ENCODE measurements at regions not wholly inside any gene's neighbourhood (a gene's known extent, or its start where the extent isn't known, plus 50 kb on each side); places are given as distances from the start of the nearest gene placed in this dataset.

DNA sequence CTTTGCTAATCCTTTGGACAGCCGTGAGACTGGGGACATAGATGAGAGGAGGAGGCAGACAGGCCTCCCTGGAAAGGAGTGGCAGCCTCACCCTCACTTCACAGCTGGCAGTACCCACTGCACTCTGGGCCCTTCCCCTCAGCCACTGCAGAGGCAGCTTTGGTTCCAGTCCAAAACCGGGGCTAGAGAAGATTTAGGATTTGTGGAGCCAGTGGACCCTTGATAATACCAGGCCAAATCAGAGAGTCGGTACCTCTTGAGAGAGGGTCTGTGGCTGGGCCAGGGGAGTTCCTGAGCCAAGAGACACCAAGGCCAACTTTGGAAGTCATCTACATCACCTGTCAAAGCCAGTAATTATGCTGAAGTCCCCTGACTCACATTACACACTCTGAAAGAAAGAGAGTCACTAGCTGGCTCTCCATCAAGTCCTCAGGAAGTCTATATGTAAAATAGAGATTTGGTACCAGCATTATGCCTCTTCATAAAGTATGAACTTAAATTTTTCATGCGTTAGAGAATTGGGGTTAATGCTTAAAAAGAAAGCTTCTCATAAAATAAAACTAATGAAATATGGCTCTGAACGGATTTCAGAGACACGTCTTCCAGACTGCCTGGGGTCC is 244.1 kb upstream of the SEMA6D start:
- Histone ChIP-seq H3K27me3 (replicated peaks in 2 of 5; ENCODE audit: control insufficient read depth in 4 of 5, insufficient read depth in 5 of 5, low read length in 4 of 5) (no peaks in the 10 kb centered on the region), H3K4me3 (ENCODE audit: control insufficient read depth in 1 of 7, extremely low read depth in 1 of 7, insufficient read depth in 4 of 7, low read depth in 2 of 7, low read length in 6 of 7) (no peak overlapping the region), H3K9me3 (ENCODE audit: control extremely low read depth in 1 of 5, control insufficient read depth in 4 of 5, insufficient read depth in 2 of 5, low read depth in 1 of 5, low read length in 4 of 5) (no peaks in the 10 kb centered on the region), H3K4me1 (ENCODE audit: control extremely low read depth in 1 of 4, control insufficient read depth in 4 of 4, insufficient read depth in 4 of 4, low read length in 3 of 4) (no peaks in the 10 kb centered on the region), H3K36me3 (ENCODE audit: control insufficient read depth in 4 of 4, insufficient read depth in 4 of 4, low read length in 3 of 4) (no peaks in the 10 kb centered on the region), H3K27ac (ENCODE audit: insufficient read depth in 1 of 2, low read depth in 1 of 2, low read length in 2 of 2, poor library complexity in 1 of 2, severe bottlenecking in 2 of 2) (no peak overlapping the region)
- CTCF ChIA-PET = interaction anchor here (2.9 kb wide), 1 partner anchor 515 kb away, joined by 17 read pairs; no protein-coding TSS in a partner anchor
- WGBS (ENCODE audit: insufficient coverage) = 91% methylated on average over 5 of the region's 6 CpGs
- DNase-seq = no peak
- POLR2A ChIA-PET = no interaction called here

DNA sequence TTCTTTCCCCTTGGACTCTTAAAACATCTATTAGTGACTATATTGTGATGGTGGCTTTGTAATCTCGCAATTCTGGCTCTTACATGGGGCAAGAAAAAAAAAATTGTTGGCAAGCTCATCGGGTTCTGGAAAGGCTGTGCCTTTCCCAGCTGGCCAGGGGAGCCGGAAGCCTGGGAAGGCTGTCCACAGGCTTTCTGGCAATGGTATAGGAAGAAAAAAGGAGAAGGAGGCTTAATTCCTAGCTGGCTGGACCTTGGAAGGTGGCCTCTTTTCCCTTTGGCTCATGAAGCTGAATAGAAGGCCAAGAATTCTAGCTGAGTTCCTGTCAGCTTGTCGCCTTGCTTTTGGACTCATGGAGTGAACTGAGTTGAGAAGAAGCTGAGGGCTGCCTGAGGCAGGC is 243.5 kb upstream of the SEMA6D start:
- peaks cover 0 to 1% (median 0%) of the 10 kb centered on the region in 5 experiments for H3K9me3 ChIP-seq (ENCODE audit: control extremely low read depth in 1 of 5, control insufficient read depth in 4 of 5, insufficient read depth in 2 of 5, low read depth in 1 of 5, low read length in 4 of 5)
- no peak for DNase-seq
- H3K4me3 ChIP-seq (ENCODE audit: control insufficient read depth in 1 of 7, extremely low read depth in 1 of 7, insufficient read depth in 4 of 7, low read depth in 2 of 7, low read length in 6 of 7) = no peak overlapping the region
- H3K27me3 ChIP-seq (replicated peaks in 2 of 5; ENCODE audit: control insufficient read depth in 4 of 5, insufficient read depth in 5 of 5, low read length in 4 of 5) = no peaks in the 10 kb centered on the region
- no peak overlapping the region for H3K27ac ChIP-seq (ENCODE audit: insufficient read depth in 1 of 2, low read depth in 1 of 2, low read length in 2 of 2, poor library complexity in 1 of 2, severe bottlenecking in 2 of 2)
- H3K36me3 ChIP-seq (ENCODE audit: control insufficient read depth in 4 of 4, insufficient read depth in 4 of 4, low read length in 3 of 4) = no peaks in the 10 kb centered on the region
- POLR2A ChIA-PET = no interaction called here
- WGBS (ENCODE audit: insufficient coverage) = 100% methylated on average over 4 of the region's 4 CpGs
- no peaks in the 10 kb centered on the region for H3K4me1 ChIP-seq (ENCODE audit: control extremely low read depth in 1 of 4, control insufficient read depth in 4 of 4, insufficient read depth in 4 of 4, low read length in 3 of 4)
- CTCF ChIA-PET = interaction anchor here (2.9 kb wide), 1 partner anchor 514 kb away, joined by 17 read pairs; no protein-coding TSS in a partner anchor

DNA sequence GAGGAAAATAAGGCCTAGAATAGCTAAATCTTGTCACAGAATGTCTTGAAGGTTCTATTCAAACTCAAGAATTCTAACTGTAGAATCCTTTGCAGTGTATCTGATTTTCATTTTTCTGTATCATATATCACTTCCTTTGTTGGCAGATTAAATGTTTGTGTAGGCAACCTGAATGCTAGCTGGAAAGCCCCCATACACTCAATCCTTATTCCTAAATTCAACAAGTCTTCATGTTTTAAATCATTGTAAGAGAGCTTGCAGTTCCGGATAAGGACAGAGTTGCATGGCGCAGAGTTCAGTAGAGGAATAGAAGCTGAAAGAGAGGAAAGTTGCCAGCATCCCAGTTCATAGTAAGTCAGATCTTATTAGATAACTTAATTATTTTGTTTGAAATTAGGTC is 242.0 kb upstream of the SEMA6D start:
- no peak overlapping the region for H3K4me3 ChIP-seq (ENCODE audit: control insufficient read depth in 1 of 7, extremely low read depth in 1 of 7, insufficient read depth in 4 of 7, low read depth in 2 of 7, low read length in 6 of 7)

DNA sequence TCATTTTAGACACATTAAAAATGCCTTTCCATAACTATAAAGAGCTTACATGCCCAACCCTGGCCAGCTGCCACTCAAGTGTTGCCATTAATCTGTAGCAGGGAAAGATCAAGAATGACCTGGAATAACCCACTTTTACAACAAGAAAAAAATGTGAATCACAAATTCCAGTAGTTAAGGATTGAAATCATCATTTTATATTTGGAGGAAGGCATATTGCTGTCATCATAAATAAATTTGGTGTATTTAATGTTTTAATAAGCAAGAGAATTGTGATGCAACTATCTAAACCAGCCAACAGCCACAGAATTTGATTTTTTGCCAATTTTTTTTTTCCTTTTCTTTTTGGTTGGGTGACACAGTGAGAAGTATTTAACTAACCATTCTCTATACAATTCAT is 240.0 kb upstream of the SEMA6D start:
- POLR2A ChIA-PET = no interaction called here
- no peaks in the 10 kb centered on the region for H3K4me1 ChIP-seq (ENCODE audit: control extremely low read depth in 1 of 4, control insufficient read depth in 4 of 4, insufficient read depth in 4 of 4, low read length in 3 of 4)
- H3K27ac ChIP-seq (ENCODE audit: insufficient read depth in 1 of 2, low read depth in 1 of 2, low read length in 2 of 2, poor library complexity in 1 of 2, severe bottlenecking in 2 of 2) = no peak overlapping the region
- CTCF ChIA-PET = no interaction called here
- H3K4me3 ChIP-seq (ENCODE audit: control insufficient read depth in 1 of 7, extremely low read depth in 1 of 7, insufficient read depth in 4 of 7, low read depth in 2 of 7, low read length in 6 of 7) = no peak overlapping the region
- H3K36me3 ChIP-seq (ENCODE audit: control insufficient read depth in 4 of 4, insufficient read depth in 4 of 4, low read length in 3 of 4) = no peaks in the 10 kb centered on the region
- no peaks in the 10 kb centered on the region for H3K27me3 ChIP-seq (replicated peaks in 2 of 5; ENCODE audit: control insufficient read depth in 4 of 5, insufficient read depth in 5 of 5, low read length in 4 of 5)
- no peak for DNase-seq
- H3K9me3 ChIP-seq (ENCODE audit: control extremely low read depth in 1 of 5, control insufficient read depth in 4 of 5, insufficient read depth in 2 of 5, low read depth in 1 of 5, low read length in 4 of 5) = peaks cover 0 to 3% (median 0%) of the 10 kb centered on the region in 5 experiments

More for the DNA sequence above, 242.0 kb upstream of the SEMA6D start:
- ChIA-PET CTCF (no interaction called here), POLR2A (no interaction called here)
- no peak overlapping the region for H3K27ac ChIP-seq (ENCODE audit: insufficient read depth in 1 of 2, low read depth in 1 of 2, low read length in 2 of 2, poor library complexity in 1 of 2, severe bottlenecking in 2 of 2)
- no peaks in the 10 kb centered on the region for H3K36me3 ChIP-seq (ENCODE audit: control insufficient read depth in 4 of 4, insufficient read depth in 4 of 4, low read length in 3 of 4)
- no peaks in the 10 kb centered on the region for H3K27me3 ChIP-seq (replicated peaks in 2 of 5; ENCODE audit: control insufficient read depth in 4 of 5, insufficient read depth in 5 of 5, low read length in 4 of 5)
- H3K9me3 ChIP-seq (ENCODE audit: control extremely low read depth in 1 of 5, control insufficient read depth in 4 of 5, insufficient read depth in 2 of 5, low read depth in 1 of 5, low read length in 4 of 5) = peaks cover 0 to 3% (median 0%) of the 10 kb centered on the region in 5 experiments
- no peaks in the 10 kb centered on the region for H3K4me1 ChIP-seq (ENCODE audit: control extremely low read depth in 1 of 4, control insufficient read depth in 4 of 4, insufficient read depth in 4 of 4, low read length in 3 of 4)
- no CpG with 5 or more reads among the region's 2 CpGs for WGBS (ENCODE audit: insufficient coverage)
- no peak for DNase-seq

DNA sequence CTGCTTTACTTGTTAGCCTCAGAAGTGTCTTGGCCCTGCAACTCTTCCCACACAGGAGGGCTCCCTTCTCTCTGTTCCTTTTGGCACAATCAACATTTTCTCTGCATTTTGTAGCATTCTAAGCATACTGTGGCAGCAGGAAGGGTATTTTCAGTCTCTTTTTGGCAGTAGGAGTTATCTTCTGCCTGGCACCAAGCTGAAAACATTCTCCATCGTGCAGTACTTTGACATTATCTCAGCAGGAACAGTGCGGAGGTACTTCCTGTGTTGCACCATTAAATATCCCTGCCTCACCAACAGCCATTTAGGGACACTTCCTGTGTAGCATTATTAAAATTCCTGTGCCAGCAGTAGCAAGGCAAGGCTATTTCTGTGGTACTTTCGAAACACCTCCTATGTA is 233.2 kb upstream of the SEMA6D start:
- H3K9me3 ChIP-seq (ENCODE audit: control extremely low read depth in 1 of 5, control insufficient read depth in 4 of 5, insufficient read depth in 2 of 5, low read depth in 1 of 5, low read length in 4 of 5) = no peaks in the 10 kb centered on the region
- H3K27me3 ChIP-seq (replicated peaks in 2 of 5; ENCODE audit: control insufficient read depth in 4 of 5, insufficient read depth in 5 of 5, low read length in 4 of 5) = no peaks in the 10 kb centered on the region
- no peak overlapping the region for H3K4me3 ChIP-seq (ENCODE audit: control insufficient read depth in 1 of 7, extremely low read depth in 1 of 7, insufficient read depth in 4 of 7, low read depth in 2 of 7, low read length in 6 of 7)
- H3K36me3 ChIP-seq (ENCODE audit: control insufficient read depth in 4 of 4, insufficient read depth in 4 of 4, low read length in 3 of 4) = no peaks in the 10 kb centered on the region
- H3K27ac ChIP-seq (ENCODE audit: insufficient read depth in 1 of 2, low read depth in 1 of 2, low read length in 2 of 2, poor library complexity in 1 of 2, severe bottlenecking in 2 of 2) = no peak overlapping the region
- H3K4me1 ChIP-seq (ENCODE audit: control extremely low read depth in 1 of 4, control insufficient read depth in 4 of 4, insufficient read depth in 4 of 4, low read length in 3 of 4) = peaks cover 0 to 4% (median 0%) of the 10 kb centered on the region in 4 experiments
- 54% methylated on average over 2 of the region's 3 CpGs for WGBS (ENCODE audit: insufficient coverage)
- CTCF ChIA-PET = no interaction called here
- DNase-seq = peak in 2 of 3 donors; percentile 20 to 25
- POLR2A ChIA-PET = no interaction called here

DNA sequence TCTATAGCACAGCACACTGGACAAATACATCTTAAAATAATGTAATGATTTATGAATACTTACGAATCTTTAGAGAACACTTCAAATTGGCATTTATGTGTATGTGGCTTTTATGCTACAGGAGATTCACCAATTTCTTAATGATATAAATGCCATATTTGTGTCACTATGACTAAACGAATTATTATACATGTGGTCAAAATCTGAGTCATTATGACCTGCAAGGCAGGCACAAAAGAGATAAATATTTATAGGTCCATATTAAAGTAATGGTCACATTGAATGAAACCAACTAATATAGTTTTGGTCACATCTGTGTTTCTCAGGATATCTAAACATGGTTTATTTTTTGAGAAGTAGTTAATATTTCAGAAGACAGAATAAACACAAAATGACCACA is 232.3 kb upstream of the SEMA6D start:
- no CpG with 5 or more reads among the region's 2 CpGs for WGBS (ENCODE audit: insufficient coverage)
- no peaks in the 10 kb centered on the region for H3K36me3 ChIP-seq (ENCODE audit: control insufficient read depth in 4 of 4, insufficient read depth in 4 of 4, low read length in 3 of 4)
- no peaks in the 10 kb centered on the region for H3K27me3 ChIP-seq (replicated peaks in 2 of 5; ENCODE audit: control insufficient read depth in 4 of 5, insufficient read depth in 5 of 5, low read length in 4 of 5)
- DNase-seq = no peak
- H3K27ac ChIP-seq (ENCODE audit: insufficient read depth in 1 of 2, low read depth in 1 of 2, low read length in 2 of 2, poor library complexity in 1 of 2, severe bottlenecking in 2 of 2) = no peak overlapping the region
- ChIA-PET POLR2A (no interaction called here), CTCF (no interaction called here)
- H3K9me3 ChIP-seq (ENCODE audit: control extremely low read depth in 1 of 5, control insufficient read depth in 4 of 5, insufficient read depth in 2 of 5, low read depth in 1 of 5, low read length in 4 of 5) = no peaks in the 10 kb centered on the region
- H3K4me3 ChIP-seq (ENCODE audit: control insufficient read depth in 1 of 7, extremely low read depth in 1 of 7, insufficient read depth in 4 of 7, low read depth in 2 of 7, low read length in 6 of 7) = no peak overlapping the region
- peaks cover 0 to 4% (median 0%) of the 10 kb centered on the region in 4 experiments for H3K4me1 ChIP-seq (ENCODE audit: control extremely low read depth in 1 of 4, control insufficient read depth in 4 of 4, insufficient read depth in 4 of 4, low read length in 3 of 4)

DNA sequence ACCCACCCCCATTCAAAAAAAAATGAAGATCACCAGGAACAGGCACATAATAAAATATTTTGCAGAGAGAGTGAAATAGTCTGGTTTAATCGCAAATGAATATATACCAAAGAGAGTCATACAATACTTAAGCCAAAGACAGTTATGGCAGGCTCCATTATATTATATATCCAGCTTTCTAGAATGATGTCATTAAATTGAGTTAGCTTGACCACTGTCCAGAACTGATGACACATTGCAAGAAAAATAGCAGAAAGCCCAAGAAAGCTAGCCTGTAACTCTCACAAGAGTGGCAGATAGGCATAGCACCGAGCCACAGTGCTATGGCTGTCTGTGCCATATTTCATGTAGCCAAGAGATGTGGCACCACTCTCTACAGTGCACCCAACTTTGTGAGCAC is 231.9 kb upstream of the SEMA6D start:
- no peak for DNase-seq
- POLR2A ChIA-PET = no interaction called here
- CTCF ChIA-PET = no interaction called here
- Histone ChIP-seq H3K27ac (ENCODE audit: insufficient read depth in 1 of 2, low read depth in 1 of 2, low read length in 2 of 2, poor library complexity in 1 of 2, severe bottlenecking in 2 of 2) (no peak overlapping the region), H3K4me3 (ENCODE audit: control insufficient read depth in 1 of 7, extremely low read depth in 1 of 7, insufficient read depth in 4 of 7, low read depth in 2 of 7, low read length in 6 of 7) (no peak overlapping the region), H3K36me3 (ENCODE audit: control insufficient read depth in 4 of 4, insufficient read depth in 4 of 4, low read length in 3 of 4) (no peaks in the 10 kb centered on the region), H3K27me3 (replicated peaks in 2 of 5; ENCODE audit: control insufficient read depth in 4 of 5, insufficient read depth in 5 of 5, low read length in 4 of 5) (no peaks in the 10 kb centered on the region), H3K4me1 (ENCODE audit: control extremely low read depth in 1 of 4, control insufficient read depth in 4 of 4, insufficient read depth in 4 of 4, low read length in 3 of 4) (peaks cover 0 to 4% (median 0%) of the 10 kb centered on the region in 4 experiments), H3K9me3 (ENCODE audit: control extremely low read depth in 1 of 5, control insufficient read depth in 4 of 5, insufficient read depth in 2 of 5, low read depth in 1 of 5, low read length in 4 of 5) (no peaks in the 10 kb centered on the region)
- 80% methylated on average over 1 of the region's 2 CpGs for WGBS (ENCODE audit: insufficient coverage)

Data from common myeloid progenitor, CD34-positive (primary cell).